ENCODE measurements at regions not wholly inside any gene's neighbourhood (a gene's known extent, or its start where the extent isn't known, plus 50 kb on each side); places are given as distances from the start of the nearest gene placed in this dataset.
A peak's percentile ranks its signal among the peaks of the same experiment; 100 is the strongest.

GRCh38 chr3:187618722-187619121, 51.5 kb downstream of the SST start:
- POLR2A ChIA-PET = no interaction called here
- Mint-ChIP-seq H3K36me3 (ENCODE audit: insufficient read depth, unreplicated experiment) (no peaks in the 10 kb centered on the region), H3K27me3 (ENCODE audit: insufficient read depth, unreplicated experiment) (no peaks in the 10 kb centered on the region), H3K4me3 (ENCODE audit: unreplicated experiment) (no peak overlapping the region), H3K9me3 (ENCODE audit: unreplicated experiment) (no peaks in the 10 kb centered on the region), H3K4me1 (ENCODE audit: low read depth, unreplicated experiment) (no peaks in the 10 kb centered on the region), H3K27ac (ENCODE audit: unreplicated experiment) (no peak overlapping the region)
- BruUV-seq (replicated peaks) = no TSS peak
- TF ChIP-seq CTCF (IDR thresholded peaks at IDR 0.05; ENCODE audit: insufficient read depth in 1 of 2, low read depth in 1 of 2, low read length in 1 of 2, severe bottlenecking in 1 of 2, unreplicated experiment in 1 of 2) = no peak
- intact Hi-C loops (cut with micrococcal nuclease; ENCODE audit: unreplicated experiment) = no loop called here
- H3K4me1 ChIP-seq = no peaks in the 10 kb centered on the region
- H3K9me3 ChIP-seq = no peaks in the 10 kb centered on the region
- no peaks in the 10 kb centered on the region for H3K36me3 ChIP-seq (ENCODE audit: control insufficient read depth, insufficient read depth, low read length)
- CTCF ChIA-PET = interaction anchor here (2.0 kb wide), 1 partner anchor 60 kb away, joined by 14 read pairs; no protein-coding TSS in a partner anchor
- no peak overlapping the region for H3K4me3 ChIP-seq (ENCODE audit: low read depth, low read length)
- H3K27me3 ChIP-seq (replicated peaks; ENCODE audit: control insufficient read depth, insufficient read depth, low read length) = no peaks in the 10 kb centered on the region
- no peak for DNase-seq

GRCh38 chr3:187617213-187617612, 53.0 kb downstream of the SST start:
- Mint-ChIP-seq H3K4me1 (ENCODE audit: low read depth, unreplicated experiment) (peaks cover 8% of the 10 kb centered on the region), H3K4me3 (ENCODE audit: unreplicated experiment) (no peak overlapping the region), H3K27ac (ENCODE audit: unreplicated experiment) (no peak overlapping the region), H3K36me3 (ENCODE audit: insufficient read depth, unreplicated experiment) (no peaks in the 10 kb centered on the region), H3K27me3 (ENCODE audit: insufficient read depth, unreplicated experiment) (no peaks in the 10 kb centered on the region), H3K9me3 (ENCODE audit: unreplicated experiment) (no peaks in the 10 kb centered on the region)
- intact Hi-C loops (cut with micrococcal nuclease; ENCODE audit: unreplicated experiment) = no loop called here
- H3K36me3 ChIP-seq (ENCODE audit: control insufficient read depth, insufficient read depth, low read length) = no peaks in the 10 kb centered on the region
- no peaks in the 10 kb centered on the region for H3K9me3 ChIP-seq
- TF ChIP-seq CTCF (IDR thresholded peaks at IDR 0.05; ENCODE audit: insufficient read depth in 1 of 2, low read depth in 1 of 2, low read length in 1 of 2, severe bottlenecking in 1 of 2, unreplicated experiment in 1 of 2) = no peak
- ChIA-PET CTCF (no interaction called here), POLR2A (no interaction called here)
- BruUV-seq (replicated peaks) = no TSS peak
- H3K4me3 ChIP-seq (ENCODE audit: low read depth, low read length) = no peak overlapping the region
- no peaks in the 10 kb centered on the region for H3K4me1 ChIP-seq
- no peak for DNase-seq
- no peaks in the 10 kb centered on the region for H3K27me3 ChIP-seq (replicated peaks; ENCODE audit: control insufficient read depth, insufficient read depth, low read length)

GRCh38 chr3:187616307-187616972, 53.8 kb downstream of the SST start:
- no peaks in the 10 kb centered on the region for H3K9me3 Mint-ChIP-seq (ENCODE audit: unreplicated experiment)
- Histone ChIP-seq H3K27me3 (replicated peaks; ENCODE audit: control insufficient read depth, insufficient read depth, low read length) (no peaks in the 10 kb centered on the region), H3K4me1 (no peaks in the 10 kb centered on the region), H3K4me3 (ENCODE audit: low read depth, low read length) (no peak overlapping the region), H3K36me3 (ENCODE audit: control insufficient read depth, insufficient read depth, low read length) (no peaks in the 10 kb centered on the region), H3K9me3 (no peaks in the 10 kb centered on the region)
- no peak overlapping the region for H3K4me3 Mint-ChIP-seq (ENCODE audit: unreplicated experiment)
- intact Hi-C loops (cut with micrococcal nuclease; ENCODE audit: unreplicated experiment) = loop anchor here (1.0 kb wide), 4 partner anchors 63 to 396 kb away; no protein-coding TSS in a partner anchor
- no peaks in the 10 kb centered on the region for H3K36me3 Mint-ChIP-seq (ENCODE audit: insufficient read depth, unreplicated experiment)
- no peaks in the 10 kb centered on the region for H3K27me3 Mint-ChIP-seq (ENCODE audit: insufficient read depth, unreplicated experiment)
- H3K27ac Mint-ChIP-seq (ENCODE audit: unreplicated experiment) = no peak overlapping the region
- peaks cover 10% of the 10 kb centered on the region for H3K4me1 Mint-ChIP-seq (ENCODE audit: low read depth, unreplicated experiment)
- peak; percentile 76 to 82 for TF ChIP-seq CTCF (IDR thresholded peaks at IDR 0.05; ENCODE audit: insufficient read depth in 1 of 2, low read depth in 1 of 2, low read length in 1 of 2, severe bottlenecking in 1 of 2, unreplicated experiment in 1 of 2)
- peak in 1 of 2 experiments; percentile 71 for DNase-seq
- POLR2A ChIA-PET = no interaction called here
- BruUV-seq (replicated peaks) = no TSS peak
- CTCF ChIA-PET = interaction anchor here (1.2 to 1.8 kb wide), 2 partner anchors 63 to 296 kb away, joined by 6 to 21 read pairs; no protein-coding TSS in a partner anchor
